HG03521 (cell line): ENCODE measurements at regions not wholly inside any gene's neighbourhood (a gene's known extent, or its start where the extent isn't known, plus 50 kb on each side); places are given as distances from the start of the nearest gene placed in this dataset.
"Not testable (repeated sequence)": the region's sequence is repeated elsewhere in the genome, so short reads cannot be mapped to it uniquely, and the experiment has no call there.

Source experiments
- ATAC-seq: cut with Tn5 transposase; IDR thresholded peaks from one replicate; pipeline ENCODE4 v1.9.1; 2021; ENCODE audit warnings: mild to moderate bottlenecking, moderate library complexity; ENCODE audit not compliant: unreplicated experiment

DNA sequence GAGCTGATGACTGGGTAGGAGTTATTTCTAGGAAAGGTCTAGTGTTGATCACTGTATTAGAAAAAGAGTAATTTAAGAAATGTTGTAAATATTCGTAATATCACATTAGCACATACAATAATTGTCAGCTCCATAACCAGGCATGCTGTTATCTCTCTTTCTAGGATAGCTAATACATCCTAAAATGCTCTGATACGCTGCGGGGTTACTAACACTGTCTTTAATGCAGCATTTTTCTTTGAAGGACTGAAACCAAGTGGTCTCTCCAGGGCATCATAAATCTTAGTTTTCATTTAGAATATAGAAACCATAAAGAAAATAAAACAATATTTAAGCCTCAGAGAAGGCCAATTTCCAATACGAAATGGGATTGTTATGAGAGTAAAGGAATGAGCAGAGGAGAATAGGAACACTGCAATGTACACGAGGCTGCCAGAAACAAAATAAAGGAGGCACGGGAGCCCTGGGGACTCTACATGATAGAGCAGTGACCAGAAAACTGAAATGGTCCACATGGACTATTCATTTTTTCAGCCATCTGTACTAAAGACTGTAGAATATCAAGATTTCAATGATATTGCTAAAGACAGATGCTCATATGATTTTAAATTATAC, 1606.7 kb upstream of the AGA start:
- no peak for ATAC-seq

DNA sequence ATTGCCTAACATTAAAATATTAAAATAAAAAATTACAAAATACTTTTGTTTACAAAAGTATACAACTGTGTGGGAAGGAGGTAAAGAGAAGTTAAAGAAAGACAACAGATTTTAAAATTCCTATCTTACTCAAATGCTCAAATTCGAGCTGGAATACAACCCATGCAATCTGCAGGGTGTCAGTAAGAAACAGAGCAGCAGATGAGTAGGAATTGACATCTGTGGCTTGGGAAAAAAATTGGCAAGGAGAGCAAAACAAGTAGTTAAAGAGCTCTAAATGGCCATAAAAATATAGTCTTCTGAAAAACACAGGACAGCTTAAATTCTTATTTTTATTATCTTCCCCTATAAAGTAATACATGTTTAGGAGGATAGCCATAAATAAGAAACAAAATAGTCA, 1609.0 kb upstream of the AGA start:
- no peak for ATAC-seq

DNA sequence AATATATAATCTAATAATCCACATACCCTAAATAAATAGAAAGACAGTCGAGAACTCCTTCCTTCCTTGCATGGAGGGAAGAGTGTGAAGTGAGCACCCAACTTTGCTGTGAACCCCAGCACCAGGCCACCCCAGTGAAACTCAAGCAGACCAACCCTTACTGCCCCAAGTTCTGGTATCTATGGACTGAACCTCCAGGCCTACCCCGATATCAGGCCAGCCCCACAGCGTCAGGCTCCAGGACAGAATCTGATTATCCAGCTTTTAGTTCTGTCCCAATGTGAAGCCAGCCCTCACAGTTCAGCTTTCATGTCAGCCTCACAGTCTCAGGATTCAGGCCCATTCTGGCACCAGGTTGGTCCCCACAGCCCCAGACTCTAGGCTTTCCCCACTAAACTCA, 1617.2 kb upstream of the AGA start:
- no peak for ATAC-seq

DNA sequence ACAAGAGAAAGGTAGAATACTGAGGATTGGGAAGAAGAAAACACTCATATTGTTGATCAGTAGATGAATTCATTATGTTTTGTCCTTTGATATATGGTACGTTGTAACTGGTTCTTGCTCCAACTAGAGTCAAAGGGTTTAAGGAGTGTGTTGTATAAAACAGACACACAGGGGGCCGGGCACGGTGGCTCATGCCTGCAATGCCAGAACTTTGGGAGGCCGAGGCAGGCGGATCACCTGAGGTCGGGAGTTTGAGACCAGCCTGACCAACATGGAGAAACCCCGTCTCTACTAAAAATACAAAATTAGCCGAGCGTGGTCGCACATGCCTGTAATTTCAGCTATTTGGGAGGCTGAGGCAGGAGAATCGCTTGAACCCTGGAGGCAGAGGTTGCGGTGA, 1624.0 kb upstream of the AGA start:
- ATAC-seq = not testable (repeated sequence)

DNA sequence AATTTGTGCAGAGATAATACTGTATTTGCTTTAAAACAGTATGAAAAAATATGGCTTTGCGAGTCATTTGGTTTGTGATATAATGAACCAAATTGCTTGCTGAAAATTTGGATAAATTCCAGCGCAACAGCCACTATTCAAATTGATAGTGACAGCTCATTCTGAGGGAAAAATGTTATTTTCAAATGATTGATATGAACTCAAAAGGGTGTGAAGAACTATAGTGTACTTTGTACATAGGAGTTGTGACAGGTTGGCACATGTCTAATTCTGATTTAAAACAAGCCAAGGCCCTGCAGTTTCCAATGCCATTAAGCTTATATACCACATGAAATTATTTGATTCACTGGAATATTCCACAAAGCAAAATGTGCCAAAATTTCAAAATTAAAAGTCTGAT, 1628.9 kb upstream of the AGA start:
- ATAC-seq = no peak

DNA sequence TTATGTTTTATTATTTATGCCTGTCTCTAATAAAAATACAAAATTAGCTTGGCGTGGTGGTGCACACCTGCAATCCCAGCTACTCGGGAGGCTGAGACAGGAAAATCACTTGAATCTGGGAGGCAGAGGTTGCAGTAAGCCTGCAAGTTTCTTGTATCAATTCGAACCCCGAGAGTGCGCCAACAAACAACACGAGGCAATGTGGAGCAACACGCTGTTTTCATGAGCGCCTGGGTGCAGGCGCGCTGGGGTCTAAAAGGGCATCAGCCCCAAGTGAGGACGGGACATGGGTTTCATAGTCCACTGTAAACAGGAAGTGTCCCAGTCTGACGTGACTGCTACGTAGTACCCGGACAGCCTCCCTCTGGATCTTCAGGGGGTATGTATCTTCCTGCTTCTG, 1634.6 kb upstream of the AGA start:
- ATAC-seq = no peak

DNA sequence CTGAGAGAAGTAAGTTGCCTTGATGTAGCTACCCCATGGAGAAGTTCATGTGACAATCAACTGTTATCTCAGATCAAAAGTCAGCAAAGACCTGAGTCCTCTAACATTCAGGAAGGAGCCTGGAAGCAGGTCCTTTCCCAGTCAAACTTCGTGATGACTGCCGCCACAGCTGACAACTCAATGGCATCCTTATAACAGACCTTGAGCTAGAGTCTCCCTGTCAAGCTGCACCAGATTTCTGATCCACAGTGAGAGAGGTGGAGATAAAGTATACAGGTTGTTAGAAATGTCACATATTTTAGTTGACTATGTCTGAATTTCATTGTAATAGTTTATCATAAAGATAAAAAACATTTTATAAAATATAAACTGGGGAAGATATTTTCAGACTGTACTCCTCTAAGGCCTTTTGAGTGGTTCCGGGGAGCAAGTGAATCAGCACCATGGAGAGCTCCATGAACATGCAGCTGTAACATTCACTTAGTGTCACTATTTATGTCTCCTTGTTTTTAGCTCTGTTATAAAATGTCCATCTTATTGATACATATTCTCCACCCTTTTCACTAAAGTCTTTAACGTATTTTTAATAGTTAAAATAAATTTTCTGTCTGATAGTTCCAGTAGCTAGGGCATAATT, 1653.5 kb upstream of the AGA start:
- no peak for ATAC-seq

DNA sequence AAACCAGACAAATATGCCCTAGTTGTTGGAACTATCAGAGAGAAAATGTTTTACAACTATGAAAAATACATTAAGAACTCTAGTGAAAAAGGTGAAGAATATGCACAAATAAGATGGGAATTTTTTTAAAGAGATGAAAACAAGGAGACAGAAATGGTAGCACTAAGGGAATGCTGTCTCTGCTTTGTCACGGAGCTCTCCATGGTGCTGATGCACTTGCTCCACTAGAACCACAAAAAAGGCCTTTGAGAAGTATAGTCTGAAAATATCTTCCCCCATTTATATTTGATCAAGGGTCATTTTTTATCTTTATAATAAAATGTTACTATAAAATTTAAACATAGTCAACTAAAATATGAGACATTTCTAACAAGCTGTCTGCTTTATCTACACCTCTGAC, 1655.5 kb upstream of the AGA start:
- no peak for ATAC-seq

DNA sequence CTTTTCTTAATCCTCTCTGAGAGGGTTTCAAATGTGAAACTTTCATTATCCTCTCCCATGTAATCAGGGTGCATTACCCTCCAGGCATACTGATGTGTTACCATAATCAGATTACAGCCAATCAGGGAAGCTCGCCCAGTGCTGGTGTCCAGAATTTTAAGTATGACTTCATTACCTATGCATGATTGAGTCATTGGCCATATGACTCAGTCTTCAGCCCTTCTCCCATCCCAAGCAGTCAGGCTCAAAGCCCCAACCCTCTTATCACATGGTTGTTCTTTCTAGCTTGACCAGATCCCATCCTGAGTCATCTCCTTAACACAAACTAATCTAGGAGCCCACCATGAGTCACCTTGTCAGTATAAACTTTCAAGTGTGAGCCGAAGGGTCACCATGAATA, 1668.1 kb upstream of the AGA start:
- no peak for ATAC-seq

DNA sequence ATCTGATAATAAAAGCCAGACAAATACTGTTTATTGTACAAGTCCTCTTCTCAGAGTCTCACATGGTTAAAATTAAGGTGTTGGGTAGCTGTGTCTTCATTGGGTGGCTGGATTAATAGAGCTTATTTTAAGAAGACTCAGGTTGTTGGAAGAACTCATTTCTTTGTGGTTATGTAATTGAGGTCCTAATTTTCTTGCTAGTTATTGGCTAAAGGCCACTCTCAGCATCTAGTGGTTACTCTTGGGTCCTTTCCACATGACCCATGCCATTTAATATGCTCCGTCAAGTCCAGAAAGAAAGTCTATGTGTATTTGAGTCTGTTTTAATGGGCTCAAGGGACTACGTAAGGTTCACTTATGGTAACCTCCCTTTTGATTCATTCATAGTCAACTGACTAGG, 1668.6 kb upstream of the AGA start:
- no peak for ATAC-seq

DNA sequence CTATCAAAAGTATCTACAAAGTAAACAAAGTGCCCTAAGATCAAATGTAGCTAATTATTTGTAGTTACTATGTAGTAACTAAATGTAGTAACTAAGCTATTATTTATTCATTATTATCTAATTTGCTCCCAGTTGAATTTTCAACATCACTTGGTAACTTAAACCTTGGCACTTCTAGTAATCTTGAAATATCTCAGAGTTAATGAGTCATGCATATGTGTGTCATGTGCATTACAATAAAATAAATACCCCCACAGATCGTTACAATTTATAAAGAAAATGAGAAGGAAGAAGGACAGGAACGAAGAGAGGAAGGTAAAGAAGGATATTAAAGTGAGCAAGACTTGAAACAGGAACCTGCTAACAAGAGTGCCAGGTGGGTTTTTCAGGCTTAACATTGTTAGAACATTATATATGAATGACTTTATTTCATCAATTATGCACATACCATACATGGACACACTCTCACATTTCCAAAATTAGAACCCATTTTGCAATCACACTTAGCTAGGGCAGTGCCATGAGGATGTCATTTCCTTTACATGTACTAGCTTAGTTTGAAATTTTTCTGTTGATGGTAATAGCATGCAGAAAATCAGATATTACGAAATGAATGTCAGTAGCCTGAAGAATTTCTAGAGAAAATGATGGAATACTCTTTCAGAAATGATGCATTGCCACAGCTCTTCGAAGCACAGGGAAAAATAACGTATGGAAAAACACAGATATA, 1670.4 kb upstream of the AGA start:
- no peak for ATAC-seq

DNA sequence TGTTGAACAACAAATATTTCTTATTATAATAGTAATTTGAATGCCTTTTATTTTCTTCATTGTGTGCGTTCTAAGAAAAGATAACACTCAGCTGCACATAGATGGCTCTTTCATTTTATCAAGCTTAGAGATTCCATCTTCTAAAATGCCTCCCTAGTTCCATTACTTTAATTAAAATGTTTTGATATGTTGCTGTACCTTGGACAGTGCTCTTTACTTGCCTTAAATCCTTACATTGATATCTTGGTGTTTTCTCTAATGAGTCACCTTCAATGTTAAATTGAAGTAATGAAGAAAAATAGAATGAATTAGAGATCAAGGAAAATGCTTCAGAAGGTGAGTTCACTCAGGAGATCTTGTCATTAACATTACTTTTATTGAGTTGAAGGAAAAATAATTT, 1672.4 kb upstream of the AGA start:
- ATAC-seq = no peak

DNA sequence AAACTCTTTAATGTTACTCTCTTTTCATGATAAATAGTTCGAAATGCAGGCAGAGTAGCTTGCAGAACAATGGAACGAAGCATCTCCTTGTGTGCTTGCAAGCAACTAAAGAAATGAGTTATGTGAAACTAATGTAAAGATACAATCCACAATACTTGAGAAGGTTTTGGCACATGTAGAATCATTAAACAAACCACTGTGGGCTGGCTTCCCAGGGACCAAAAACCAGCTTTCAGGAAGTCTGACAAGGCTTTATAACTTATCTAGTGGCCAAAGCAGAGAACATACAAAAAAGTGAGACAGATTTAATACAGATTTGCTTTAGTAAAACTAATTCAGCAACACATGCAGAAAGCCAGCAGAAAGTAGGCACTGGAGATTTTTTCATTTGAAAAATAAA, 1673.8 kb upstream of the AGA start:
- ATAC-seq = no peak

DNA sequence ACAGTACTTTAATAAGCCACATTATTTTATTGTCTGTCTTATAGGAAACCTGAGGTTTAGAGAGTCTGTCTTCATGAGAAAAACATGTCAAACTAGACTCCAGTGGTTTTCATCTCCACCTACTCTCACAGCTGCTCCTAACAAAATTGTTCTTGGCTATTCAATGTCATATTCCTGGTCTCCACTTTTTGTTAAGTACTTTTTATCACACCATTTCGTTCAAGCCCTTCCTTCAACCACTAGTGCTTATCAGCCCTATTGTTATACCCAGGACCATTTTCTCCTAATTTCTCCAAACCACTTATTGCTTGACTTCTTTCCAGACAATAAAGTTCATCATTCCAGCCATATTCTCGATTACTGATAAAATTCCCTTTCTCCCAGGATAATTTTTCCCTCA, 1674.3 kb upstream of the AGA start:
- ATAC-seq = no peak

DNA sequence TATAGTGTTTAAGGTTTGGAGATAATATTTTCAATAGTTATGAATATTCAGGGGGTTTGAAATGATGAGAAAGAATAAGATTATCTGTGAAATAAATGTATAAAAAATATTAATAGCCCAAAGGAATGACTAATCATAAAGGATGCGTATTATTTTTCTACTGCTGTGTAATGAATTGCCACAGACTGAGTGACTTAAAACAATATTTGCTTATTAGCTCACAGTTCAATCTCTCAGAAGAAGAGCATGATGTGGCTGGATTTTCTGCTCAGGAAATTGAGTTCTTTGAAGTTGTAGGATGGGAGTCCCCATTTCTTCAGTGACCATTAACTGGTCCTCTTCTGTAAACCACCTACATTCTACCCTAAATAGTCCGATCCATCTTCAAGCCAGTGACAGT, 1680.8 kb upstream of the AGA start:
- ATAC-seq = no peak

DNA sequence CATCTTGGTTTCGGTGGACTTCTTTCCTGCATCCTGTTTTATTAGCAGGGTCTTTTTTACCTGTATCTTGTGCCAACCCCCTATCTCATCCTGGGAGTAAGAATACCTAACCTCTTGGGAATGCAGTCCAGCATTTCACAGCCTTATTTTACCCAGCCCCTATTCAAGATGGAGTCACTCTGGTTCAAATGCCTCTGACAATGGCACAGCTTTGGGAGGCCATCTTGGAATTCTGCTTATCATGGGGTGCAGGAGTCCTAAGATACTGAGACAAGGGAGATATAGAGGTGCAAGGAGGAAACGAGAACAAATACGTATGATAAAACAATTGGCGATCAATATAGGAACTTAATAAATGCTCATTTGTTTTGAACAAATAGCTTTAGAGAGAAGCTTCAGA, 1682.2 kb upstream of the AGA start:
- no peak for ATAC-seq

DNA sequence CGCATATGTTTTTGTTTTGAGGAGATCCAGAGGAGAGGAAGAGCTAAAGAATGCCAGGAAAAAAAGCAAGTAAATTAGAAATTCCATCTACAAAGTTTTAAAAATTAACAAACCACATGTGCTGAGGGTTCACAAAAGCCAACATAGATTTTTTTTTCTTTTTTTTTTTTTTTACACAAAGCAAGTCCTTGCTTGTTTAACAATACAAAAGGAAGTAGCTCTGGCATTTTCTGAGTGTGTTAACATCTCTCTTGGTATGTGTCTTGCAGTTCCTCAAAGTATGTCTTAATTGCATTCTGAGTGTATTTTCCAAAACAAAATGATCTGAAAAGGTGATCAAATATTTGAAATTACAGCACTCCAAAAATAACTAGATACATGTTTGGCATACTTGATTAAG, 1682.7 kb upstream of the AGA start:
- ATAC-seq = no peak

DNA sequence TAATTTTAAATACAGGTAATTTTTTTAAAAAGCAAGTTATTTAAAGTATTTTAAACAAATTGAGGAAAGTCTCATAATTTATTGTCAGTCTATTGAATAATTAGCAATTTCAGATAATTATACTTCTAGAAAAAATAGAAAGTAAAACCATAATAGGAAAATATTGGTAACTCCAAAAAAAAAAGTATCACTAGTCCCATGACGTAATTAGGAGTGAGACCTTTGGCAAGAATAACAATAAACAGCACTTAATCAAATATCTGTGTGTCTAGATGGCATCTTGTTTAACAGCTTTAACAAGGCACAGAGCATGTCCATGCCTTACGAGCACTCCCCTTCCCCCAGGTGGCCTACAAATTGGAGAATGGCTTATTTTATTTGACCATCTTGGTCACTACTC, 1683.6 kb upstream of the AGA start:
- ATAC-seq = no peak

DNA sequence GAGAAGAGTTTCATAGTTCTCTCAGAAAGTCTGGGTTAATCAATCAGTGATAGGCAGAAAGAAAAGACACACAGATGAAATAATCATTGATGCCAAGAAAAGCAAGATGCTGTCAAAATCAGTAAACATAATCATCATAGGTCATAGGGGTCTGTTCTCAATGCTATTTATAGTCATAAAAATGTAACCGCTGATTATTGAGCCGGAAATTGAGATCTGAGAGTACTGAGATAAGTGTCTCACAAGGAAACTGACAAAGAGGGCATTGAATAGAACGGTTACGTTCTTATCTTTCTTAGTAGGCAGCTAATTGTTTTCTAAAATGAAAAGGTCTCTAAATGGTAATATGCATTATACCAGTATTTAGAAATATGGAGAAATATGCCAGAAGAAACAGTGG, 1686.1 kb upstream of the AGA start:
- no peak for ATAC-seq

DNA sequence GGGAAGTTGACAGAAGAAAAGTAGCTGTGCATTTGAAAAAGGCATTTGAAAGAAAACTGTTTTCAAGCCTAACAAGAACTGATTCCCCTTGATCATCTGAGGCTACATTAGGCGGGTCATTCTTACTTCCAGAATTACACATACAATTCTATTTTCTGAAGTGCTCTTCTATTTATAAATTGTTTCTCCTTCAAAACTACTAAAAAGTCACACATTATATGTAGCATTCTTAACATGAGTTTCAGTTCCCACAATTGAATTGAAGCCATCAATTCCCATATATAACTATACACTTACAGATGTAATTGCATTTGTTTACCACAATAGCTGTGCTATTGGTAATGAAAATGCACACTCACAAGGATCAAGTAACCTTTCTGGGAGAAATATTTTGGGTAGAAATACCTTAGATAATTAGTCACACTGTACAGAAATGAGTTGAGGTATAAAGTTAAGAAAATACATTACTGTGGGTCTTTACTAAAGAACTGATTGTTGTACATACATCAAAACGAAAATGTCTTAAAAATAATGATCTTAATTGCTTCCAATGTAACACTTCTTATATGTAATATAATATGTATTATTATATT, 1688.0 kb upstream of the AGA start:
- no peak for ATAC-seq

DNA sequence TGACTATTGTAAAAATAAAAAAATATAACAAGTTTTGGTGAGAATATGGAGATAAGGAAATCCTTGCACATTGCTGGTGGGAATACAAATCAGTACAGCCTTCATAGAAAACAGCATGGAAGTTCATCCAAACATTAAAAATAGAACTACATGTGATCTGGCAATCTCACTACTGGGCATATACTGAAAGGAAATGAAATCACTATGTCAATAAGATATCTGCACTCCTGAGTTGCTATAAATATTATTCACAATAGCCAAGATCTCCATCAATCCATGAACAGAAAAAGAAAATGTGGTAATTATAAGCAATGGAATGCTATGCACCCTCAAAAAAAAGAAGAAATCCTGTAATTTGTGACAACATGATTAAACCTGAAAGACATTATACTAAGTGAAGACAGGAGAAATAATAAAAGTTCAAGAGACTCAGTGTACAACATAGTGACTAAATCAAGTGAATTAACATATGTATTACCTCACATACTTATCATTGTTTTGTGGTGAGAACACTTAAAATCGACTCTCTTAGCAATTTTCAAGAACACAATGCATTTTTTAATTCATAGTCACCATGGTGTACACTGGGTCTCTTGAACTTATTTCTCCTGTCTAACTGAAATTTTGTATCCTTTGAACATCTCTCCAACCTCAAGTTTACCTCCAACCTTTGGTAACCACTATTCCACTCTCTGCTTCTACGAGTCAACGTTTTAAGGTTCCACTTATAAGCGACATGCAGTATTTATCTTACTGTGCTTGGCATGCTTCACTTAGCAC, 1703.7 kb upstream of the AGA start:
- no peak for ATAC-seq
